H1 (cell line): ENCODE measurements at regions not wholly inside any gene's neighbourhood (a gene's known extent, or its start where the extent isn't known, plus 50 kb on each side); places are given as distances from the start of the nearest gene placed in this dataset.

Source experiments
- CTCF ChIA-PET: fragments of 300-600 bp; sonication (Branson Sonifier 250); formaldehyde crosslinking; loops from one replicate; lab custom pipeline; 2021; ENCODE audit not compliant: partially characterized antibody; lab: Charles Lee
- POLR2A ChIA-PET: fragments of 300-600 bp; sonication (Branson Sonifier 250); formaldehyde crosslinking; loops from one replicate; lab custom pipeline; 2021; ENCODE audit warnings: inconsistent platforms; ENCODE audit not compliant: partially characterized antibody; lab: Charles Lee
- DNase-seq, 2 experiments: peaks; one replicate each; pipeline versions ENCODE4 v3.0.0 to v3.0.0-alpha.2; 2010 to 2022; ENCODE audit warnings: low spot score in 2 of 2, low read depth in 1 of 2, mixed read lengths in 1 of 2
- FAIRE-seq: peaks from 2 replicates; lab custom pipeline; 2011; peaks lifted over from hg19 to GRCh38; lab: Jason Lieb, UNC
- H2AFZ ChIP-seq: 2 replicates; pipeline ENCODE4 v1.8.1; 2012; ENCODE audit warnings: low read length, inconsistent platforms
- H2AK5ac ChIP-seq: 2 replicates; pipeline ENCODE4 v1.6.1; 2013; ENCODE audit warnings: low read depth, low read length
- H2BK120ac ChIP-seq: replicated peaks from 2 replicates; pipeline ENCODE3; 2013; ENCODE audit warnings: low read depth, low read length, inconsistent platforms
- H2BK12ac ChIP-seq: 2 replicates; pipeline ENCODE4 v1.6.1; 2013; ENCODE audit warnings: low read depth, low read length
- H2BK15ac ChIP-seq: 2 replicates; pipeline ENCODE4 v1.6.1; 2013; ENCODE audit warnings: low read length
- H2BK20ac ChIP-seq: 2 replicates; pipeline ENCODE4 v1.6.1; 2013; ENCODE audit warnings: low read length
- H2BK5ac ChIP-seq: 2 replicates; pipeline ENCODE4 v1.6.1; 2013; ENCODE audit warnings: low read depth, low read length
- H3K14ac ChIP-seq: 2 replicates; pipeline ENCODE4 v1.6.1; 2013; ENCODE audit warnings: inconsistent platforms; ENCODE audit not compliant: insufficient read length
- H3K18ac ChIP-seq: 2 replicates; pipeline ENCODE4 v1.6.1; 2013; ENCODE audit warnings: low read length; ENCODE audit errors: extremely low read depth
- H3K23ac ChIP-seq: 2 replicates; pipeline ENCODE4 v1.6.1; 2013; ENCODE audit warnings: inconsistent platforms; ENCODE audit not compliant: insufficient read length
- H3K23me2 ChIP-seq: 2 replicates; pipeline ENCODE4 v1.6.1; 2013; ENCODE audit warnings: low read depth, low read length
- H3K27ac ChIP-seq: 2 replicates; pipeline ENCODE4 v1.6.1; 2011; ENCODE audit warnings: low read depth, low read length, inconsistent platforms
- H3K27me3 ChIP-seq, 4 experiments: replicated peaks in 1 of 4; 1 replicate in 1 of 4; 2 replicates in 3 of 4; pipeline versions ENCODE4 v1.6.1 to v1.8.1; 2011 to 2013; ENCODE audit warnings: low read length in 3 of 4, mild to moderate bottlenecking in 3 of 4, inconsistent platforms in 2 of 4, mixed read lengths in 2 of 4, moderate library complexity in 1 of 4; ENCODE audit not compliant: control insufficient read depth in 3 of 4, insufficient read depth in 3 of 4; ENCODE audit errors: extremely low read depth in 1 of 4
- H3K36me3 ChIP-seq, 4 experiments: 2 replicates each; pipeline versions ENCODE4 v1.6.1 to v1.8.1; 2011 to 2013; ENCODE audit warnings: mild to moderate bottlenecking in 4 of 4, low read length in 3 of 4, moderate library complexity in 2 of 4, control low read depth in 1 of 4, inconsistent platforms in 1 of 4; ENCODE audit not compliant: insufficient read depth in 4 of 4, control insufficient read depth in 2 of 4
- H3K4ac ChIP-seq: replicated peaks from 2 replicates; pipeline ENCODE3; 2013; ENCODE audit warnings: low read length, low read depth, mixed read lengths, inconsistent platforms; ENCODE audit not compliant: insufficient read length
- H3K4me1 ChIP-seq, 4 experiments: replicated peaks in 1 of 4; 1 replicate in 1 of 4; 2 replicates in 3 of 4; pipeline versions ENCODE4 v1.6.1 to v1.8.1; 2011 to 2013; ENCODE audit warnings: low read length in 3 of 4, inconsistent platforms in 2 of 4, mixed read lengths in 1 of 4; ENCODE audit not compliant: insufficient read depth in 4 of 4, control insufficient read depth in 3 of 4
- H3K4me2 ChIP-seq, 2 experiments: 2 replicates each; pipeline versions ENCODE4 v1.6.1 to v1.8.1; 2011 to 2013; ENCODE audit warnings: low read depth in 2 of 2, low read length in 2 of 2, control low read depth in 1 of 2, inconsistent platforms in 1 of 2, mild to moderate bottlenecking in 1 of 2; ENCODE audit not compliant: insufficient read depth in 1 of 2
- H3K4me3 ChIP-seq, 4 experiments: fragments of 200-600, 300-600 bp in 1 of 4; sonication (generic), shearing (Covaris generic), sonication (Bioruptor Twin) in 1 of 4; 2 replicates each; pipeline versions ENCODE4 v1.5.1 to v1.8.1; 2011 to 2016; ENCODE audit warnings: low read length in 4 of 4, low read depth in 3 of 4, control low read depth in 2 of 4, inconsistent platforms in 2 of 4, mild to moderate bottlenecking in 2 of 4, mixed read lengths in 1 of 4, moderate library complexity in 1 of 4; ENCODE audit not compliant: insufficient read depth in 2 of 4; ENCODE audit errors: extremely low read depth in 1 of 4
- H3K56ac ChIP-seq: replicated peaks from 2 replicates; pipeline ENCODE3; 2013; ENCODE audit warnings: low read depth, mild to moderate bottlenecking, mixed read lengths, low read length, inconsistent platforms; ENCODE audit not compliant: insufficient read length
- H3K79me1 ChIP-seq: 2 replicates; pipeline ENCODE4 v1.6.1; 2013; ENCODE audit warnings: low read depth, low read length, control low read depth
- H3K79me2 ChIP-seq, 2 experiments: 2 replicates each; pipeline versions ENCODE4 v1.6.1 to v1.8.1; 2012 to 2013; ENCODE audit warnings: low read length in 2 of 2, mild to moderate bottlenecking in 2 of 2, inconsistent platforms in 1 of 2; ENCODE audit not compliant: insufficient read depth in 2 of 2, control insufficient read depth in 1 of 2
- H3K9ac ChIP-seq, 4 experiments: replicated peaks in 1 of 4; 1 replicate in 1 of 4; 2 replicates in 3 of 4; pipeline versions ENCODE4 v1.6.1 to v1.8.1; 2011 to 2013; ENCODE audit warnings: low read depth in 3 of 4, low read length in 3 of 4, control low read depth in 2 of 4, mild to moderate bottlenecking in 2 of 4, moderate library complexity in 2 of 4, inconsistent platforms in 1 of 4; ENCODE audit errors: extremely low read depth in 1 of 4
- H3K9me3 ChIP-seq, 2 experiments: 2 replicates each; pipeline versions ENCODE4 v1.6.1 to v1.8.1; 2012 to 2013; ENCODE audit warnings: mild to moderate bottlenecking in 2 of 2, moderate library complexity in 2 of 2, control low read depth in 1 of 2, inconsistent platforms in 1 of 2, low read depth in 1 of 2, low read length in 1 of 2, mixed read lengths in 1 of 2; ENCODE audit not compliant: insufficient read depth in 2 of 2
- H4K20me1 ChIP-seq, 2 experiments: replicated peaks in 1 of 2; 2 replicates each; pipeline versions ENCODE3 to v1.8.1; 2011 to 2013; ENCODE audit warnings: inconsistent platforms in 2 of 2, low read length in 2 of 2, mild to moderate bottlenecking in 1 of 2; ENCODE audit not compliant: insufficient read depth in 2 of 2, control insufficient read depth in 1 of 2
- H4K5ac ChIP-seq: 2 replicates; pipeline ENCODE4 v1.6.1; 2013; ENCODE audit warnings: low read length, low read depth, mixed read lengths, inconsistent platforms; ENCODE audit not compliant: insufficient read length
- H4K8ac ChIP-seq: 2 replicates; pipeline ENCODE4 v1.8.0; 2013; ENCODE audit warnings: mild to moderate bottlenecking, moderate library complexity, low read length, inconsistent platforms; ENCODE audit not compliant: insufficient read depth; ENCODE audit errors: extremely low read depth
- H4K91ac ChIP-seq: replicated peaks from 2 replicates; pipeline ENCODE3; 2013; ENCODE audit warnings: low read length, mixed read lengths, inconsistent platforms; ENCODE audit not compliant: insufficient read length
- EGR1 ChIP-seq: IDR thresholded peaks from 2 replicates; pipeline ENCODE4 v1.6.1; 2011; ENCODE audit warnings: low read depth, low read length, borderline replicate concordance
- NANOG ChIP-seq: IDR thresholded peaks from 2 replicates; pipeline ENCODE4 v1.6.1; 2011; ENCODE audit warnings: low read length, low read depth, mild to moderate bottlenecking, inconsistent platforms; ENCODE audit not compliant: insufficient read depth, poor library complexity, severe bottlenecking
- NRF1 ChIP-seq: IDR thresholded peaks from 2 replicates; pipeline ENCODE4 v1.6.1; 2011; ENCODE audit warnings: mild to moderate bottlenecking, low read depth, low read length, improper control_type of control experiment
- POLR2AphosphoS5 ChIP-seq: IDR thresholded peaks from 2 replicates; pipeline ENCODE4 v1.6.1; 2011; ENCODE audit warnings: low read depth, low read length
- RNF2 ChIP-seq: fragments of 200-900, 300-1000 bp; sonication (generic); IDR thresholded peaks from 2 replicates; pipeline ENCODE4 v1.7.1; 2016; ENCODE audit warnings: borderline replicate concordance, low read depth, mild to moderate bottlenecking, antibody characterized with exemption, low read length; ENCODE audit not compliant: poor library complexity, severe bottlenecking; ENCODE audit errors: missing control alignments
- SAP30 ChIP-seq: fragments of 300-600 bp; sonication (generic); IDR thresholded peaks from 2 replicates; pipeline ENCODE4 v1.7.1; 2012; ENCODE audit warnings: low read length, moderate library complexity, mild to moderate bottlenecking, inconsistent platforms; ENCODE audit not compliant: insufficient read depth, insufficient replicate concordance
- SP1 ChIP-seq: IDR thresholded peaks from 2 replicates; pipeline ENCODE4 v1.6.1; 2011; ENCODE audit warnings: low read depth, low read length
- SP4 ChIP-seq: IDR thresholded peaks from 2 replicates; pipeline ENCODE4 v1.6.1; 2012; ENCODE audit warnings: low read length, inconsistent platforms
- TCF12 ChIP-seq: IDR thresholded peaks from 2 replicates; pipeline ENCODE4 v1.6.1; 2011; ENCODE audit warnings: low read depth, mild to moderate bottlenecking, low read length
- USF2 ChIP-seq: IDR thresholded peaks from 2 replicates; pipeline ENCODE4 v1.6.1; 2011; ENCODE audit warnings: low read length, improper control_type of control experiment
- WGBS, 2 experiments: shearing (Covaris generic) in 1 of 2; methylation state at CpG; one replicate each; pipeline versions ENCODE4 v1.1.6 to v1.1.7; 2013 to 2015; ENCODE audit warnings: low lambda C conversion rate in 2 of 2, mixed read lengths in 2 of 2, inconsistent platforms in 1 of 2, low coverage in 1 of 2, missing lambda C conversion rate in 1 of 2; ENCODE audit not compliant: insufficient replicate concordance in 2 of 2, insufficient coverage in 1 of 2, insufficient read length in 1 of 2; ENCODE audit errors: extremely low coverage in 1 of 2, missing lambda C conversion rate in 1 of 2; 5-methylcytosine and 5-hydroxymethylcytosine counted together

- TF ChIP-seq POLR2AphosphoS5 (no peak), EGR1 (no peak), SP4 (no peak), USF2 (no peak), SP1 (no peak), SAP30 (no peak), RNF2 (no peak), NRF1 (no peak), NANOG (no peak), TCF12 (no peak)
- TF ChIP-seq, all 59 proteins: peak for 0
- Histone ChIP-seq H4K8ac (no peak overlapping the region), H3K4me2 (no peak overlapping the region), H3K9ac (no peak overlapping the region), H3K14ac (no peak overlapping the region), H2AK5ac (no peak overlapping the region), H3K27me3 (no peaks in the 10 kb centered on the region), H3K27ac (no peak overlapping the region), H2BK12ac (no peak overlapping the region), H2BK15ac (no peak overlapping the region), H3K56ac (no peak overlapping the region), H4K20me1 (no peaks in the 10 kb centered on the region), H3K79me2 (no peaks in the 10 kb centered on the region), H3K79me1 (no peaks in the 10 kb centered on the region), H3K23me2 (no peaks in the 10 kb centered on the region), H2AFZ (no peak overlapping the region), H4K91ac (no peak overlapping the region), H3K4ac (no peak overlapping the region), H3K4me3 (no peak overlapping the region), H3K36me3 (no peaks in the 10 kb centered on the region), H2BK20ac (no peak overlapping the region), H3K23ac (no peak overlapping the region), H3K18ac (no peak overlapping the region), H2BK120ac (no peak overlapping the region), H3K9me3 (no peaks in the 10 kb centered on the region), H2BK5ac (no peak overlapping the region), H4K5ac (no peak overlapping the region), H3K4me1 (no peaks in the 10 kb centered on the region)
- ChIA-PET POLR2A (no interaction called here), CTCF (no interaction called here)
- WGBS, 2 experiments = 100% methylated on average over 2 of the region's 2 CpGs; no CpG with 5 or more reads in 1 of the 2 experiments
- FAIRE-seq = no peak
- DNase-seq = no peak
Measured at GRCh38 chr2:129369437-129369836, 610.0 kb upstream of the RAB6C start.
